Upper lobe of left lung (tissue), 4 donors: ENCODE measurements at regions not wholly inside any gene's neighbourhood (a gene's known extent, or its start where the extent isn't known, plus 50 kb on each side); places are given as distances from the start of the nearest gene placed in this dataset.

Experiments used
- EP300 ChIP-seq, 4 donors: sonication (generic); formaldehyde crosslinking; IDR thresholded peaks; one replicate each; pipeline ENCODE4 v1.5.1; 2017; ENCODE audit warnings: antibody characterized with exemption in 4 of 4, control low read depth in 2 of 4
- POLR2AphosphoS5 ChIP-seq, 2 donors: sonication (generic); formaldehyde crosslinking; IDR thresholded peaks; one replicate each; pipeline ENCODE4 v1.5.1; 2017; ENCODE audit warnings: antibody characterized with exemption in 2 of 2
- TF ChIP-seq, protein P1 (sequence below), 6 experiments: fragments of 450-650 bp in 4 of 6; fragments of 200-600 bp in 2 of 6; sonication (generic) in 2 of 6; IDR thresholded peaks; one replicate each; pipeline ENCODE4 v1.5.1; 2016 to 2019; ENCODE audit warnings: antibody characterized with exemption in 6 of 6

DNA sequence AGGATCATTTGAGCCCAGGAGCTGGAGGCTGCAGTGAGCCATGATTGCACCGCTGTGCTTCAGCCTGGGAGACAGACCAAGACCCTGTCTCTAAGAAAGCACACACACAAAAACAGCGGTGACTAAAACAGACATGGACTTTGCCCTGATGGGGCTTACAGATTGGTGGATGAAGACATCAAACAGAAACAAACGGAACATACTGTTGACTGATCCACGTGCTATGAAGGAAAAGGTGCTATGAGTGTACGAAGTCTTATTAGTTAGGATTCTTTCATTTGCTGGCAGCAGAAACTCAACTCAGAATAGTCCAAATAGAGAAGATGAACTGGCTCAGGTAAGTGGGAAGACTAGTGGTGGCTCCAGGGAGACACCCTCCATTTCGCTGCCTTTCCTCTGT is 309.8 kb upstream of the N4BP1 start:
- TF ChIP-seq, protein P1, sequence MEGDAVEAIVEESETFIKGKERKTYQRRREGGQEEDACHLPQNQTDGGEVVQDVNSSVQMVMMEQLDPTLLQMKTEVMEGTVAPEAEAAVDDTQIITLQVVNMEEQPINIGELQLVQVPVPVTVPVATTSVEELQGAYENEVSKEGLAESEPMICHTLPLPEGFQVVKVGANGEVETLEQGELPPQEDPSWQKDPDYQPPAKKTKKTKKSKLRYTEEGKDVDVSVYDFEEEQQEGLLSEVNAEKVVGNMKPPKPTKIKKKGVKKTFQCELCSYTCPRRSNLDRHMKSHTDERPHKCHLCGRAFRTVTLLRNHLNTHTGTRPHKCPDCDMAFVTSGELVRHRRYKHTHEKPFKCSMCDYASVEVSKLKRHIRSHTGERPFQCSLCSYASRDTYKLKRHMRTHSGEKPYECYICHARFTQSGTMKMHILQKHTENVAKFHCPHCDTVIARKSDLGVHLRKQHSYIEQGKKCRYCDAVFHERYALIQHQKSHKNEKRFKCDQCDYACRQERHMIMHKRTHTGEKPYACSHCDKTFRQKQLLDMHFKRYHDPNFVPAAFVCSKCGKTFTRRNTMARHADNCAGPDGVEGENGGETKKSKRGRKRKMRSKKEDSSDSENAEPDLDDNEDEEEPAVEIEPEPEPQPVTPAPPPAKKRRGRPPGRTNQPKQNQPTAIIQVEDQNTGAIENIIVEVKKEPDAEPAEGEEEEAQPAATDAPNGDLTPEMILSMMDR (IDR thresholded peaks at IDR 0.05), result no peak
- TF ChIP-seq POLR2AphosphoS5 (IDR thresholded peaks at IDR 0.05) (no peak), EP300 (IDR thresholded peaks at IDR 0.05) (no peak)
